ENCODE measurements at regions not wholly inside any gene's neighbourhood (a gene's known extent, or its start where the extent isn't known, plus 50 kb on each side); places are given as distances from the start of the nearest gene placed in this dataset.

GRCh38 chr11:8809241-8809938 lies 101.6 kb upstream of the AKIP1 start:
- no peak for TF ChIP-seq CTCF (IDR thresholded peaks at IDR 0.05)
- no peak for TF ChIP-seq ZFX (IDR thresholded peaks at IDR 0.05; ENCODE audit: borderline replicate concordance)

All from 22Rv1 (cell line).